Loucy (cell line): ENCODE measurements at regions not wholly inside any gene's neighbourhood (a gene's known extent, or its start where the extent isn't known, plus 50 kb on each side); places are given as distances from the start of the nearest gene placed in this dataset.
"Not testable (repeated sequence)": the region's sequence is repeated elsewhere in the genome, so short reads cannot be mapped to it uniquely, and the experiment has no call there.

ENCODE experiments used
- H2AFZ ChIP-seq: fragments of 200-600 bp; sonication (generic); 2 replicates; pipeline ENCODE4 v1.6.0; 2016; ENCODE audit warnings: antibody characterized with exemption, mild to moderate bottlenecking, low read length, moderate library complexity
- H3F3A ChIP-seq: fragments of 200-600 bp; 2 replicates; pipeline ENCODE4 v1.6.0; 2016; ENCODE audit warnings: antibody characterized with exemption, low read depth, mild to moderate bottlenecking
- H3K27me3 ChIP-seq: fragments of 200-600 bp; sonication (generic); 2 replicates; pipeline ENCODE4 v1.6.1; 2014; ENCODE audit warnings: low read length, mild to moderate bottlenecking; ENCODE audit not compliant: insufficient read depth, poor library complexity, severe bottlenecking
- H3K36me3 ChIP-seq: fragments of 200-600 bp; sonication (generic); 2 replicates; pipeline ENCODE4 v1.6.1; 2016; ENCODE audit warnings: low read length; ENCODE audit not compliant: insufficient read depth
- H3K4me1 ChIP-seq: fragments of 200-600 bp; sonication (generic); 2 replicates; pipeline ENCODE4 v1.5.1; 2014; ENCODE audit warnings: low read length, mild to moderate bottlenecking; ENCODE audit not compliant: insufficient read depth, poor library complexity, severe bottlenecking
- H3K4me2 ChIP-seq: fragments of 200-600 bp; sonication (generic); 2 replicates; pipeline ENCODE4 v1.6.0; 2014; ENCODE audit warnings: antibody characterized with exemption, low read length, low read depth, mild to moderate bottlenecking; ENCODE audit not compliant: poor library complexity, severe bottlenecking
- H3K4me3 ChIP-seq: fragments of 200-600 bp; sonication (generic); 2 replicates; pipeline ENCODE4 v1.5.1; 2014; ENCODE audit warnings: low read length, mild to moderate bottlenecking, mixed read lengths; ENCODE audit not compliant: poor library complexity, severe bottlenecking
- H3K79me2 ChIP-seq: fragments of 200-600 bp; sonication (generic); 2 replicates; pipeline ENCODE4 v1.6.1; 2014; ENCODE audit warnings: low read length; ENCODE audit not compliant: insufficient read depth
- H3K9ac ChIP-seq: fragments of 200-600 bp; sonication (generic); 2 replicates; pipeline ENCODE4 v1.6.0; 2014; ENCODE audit warnings: mild to moderate bottlenecking, low read depth, low read length, moderate library complexity; ENCODE audit not compliant: poor library complexity, severe bottlenecking
- H3K9me2 ChIP-seq: fragments of 200-600 bp; sonication (generic); replicated peaks from 2 replicates; pipeline ENCODE4 v1.6.1; 2016; ENCODE audit warnings: low read depth, low read length, mixed read lengths
- H3K9me3 ChIP-seq: fragments of 200-600 bp; sonication (generic); 2 replicates; pipeline ENCODE4 v1.6.1; 2014; ENCODE audit warnings: mild to moderate bottlenecking, antibody characterized with exemption, low read length, low read depth; ENCODE audit not compliant: insufficient read depth
- H4K20me1 ChIP-seq: fragments of 200-600 bp; sonication (generic); 2 replicates; pipeline ENCODE4 v1.6.0; 2014; ENCODE audit warnings: antibody characterized with exemption, low read length, mild to moderate bottlenecking; ENCODE audit not compliant: insufficient read depth, poor library complexity, severe bottlenecking
- CTCF ChIP-seq: fragments of 200-600 bp; sonication (generic); conservative IDR thresholded peaks from 2 replicates; pipeline ENCODE4 v1.5.1; 2014; ENCODE audit warnings: mild to moderate bottlenecking, antibody characterized with exemption, low read length
- EZH2phosphoT487 ChIP-seq: fragments of 200-600 bp; IDR thresholded peaks from 2 replicates; pipeline ENCODE4 v1.6.1; 2018; ENCODE audit warnings: antibody characterized with exemption, mild to moderate bottlenecking, moderate library complexity, borderline replicate concordance

- no peaks in the 10 kb centered on the region for H3K9me2 ChIP-seq
- no peaks in the 10 kb centered on the region for H3K79me2 ChIP-seq
- no peak overlapping the region for H2AFZ ChIP-seq
- H3F3A ChIP-seq: no peaks in the 10 kb centered on the region
- H3K4me1 ChIP-seq: no peaks in the 10 kb centered on the region
- no peaks in the 10 kb centered on the region for H3K27me3 ChIP-seq
- no peak overlapping the region for H3K9ac ChIP-seq
- no peak overlapping the region for H3K4me3 ChIP-seq
- H3K9me3 ChIP-seq: no peaks in the 10 kb centered on the region
- no peaks in the 10 kb centered on the region for H3K36me3 ChIP-seq
- H4K20me1 ChIP-seq: no peaks in the 10 kb centered on the region
- TF ChIP-seq CTCF: no peak
- no peak for TF ChIP-seq EZH2phosphoT487
- H3K4me2 ChIP-seq: no peak overlapping the region
Observed at GRCh38 chr3:82461049-82461889, 699.8 kb upstream of the GBE1 start.

- H2AFZ ChIP-seq: no peak overlapping the region
- H3K27me3 ChIP-seq: no peaks in the 10 kb centered on the region
- no peaks in the 10 kb centered on the region for H3F3A ChIP-seq
- H3K4me1 ChIP-seq: no peaks in the 10 kb centered on the region
- H3K36me3 ChIP-seq: no peaks in the 10 kb centered on the region
- H3K4me2 ChIP-seq: no peak overlapping the region
- peaks cover 4% of the 10 kb centered on the region; the same call in 1 of the 2 replicates for H3K9me3 ChIP-seq
- H3K4me3 ChIP-seq: no peak overlapping the region
- TF ChIP-seq EZH2phosphoT487: no peak
- no peak for TF ChIP-seq CTCF
- H3K9ac ChIP-seq: no peak overlapping the region
- H4K20me1 ChIP-seq: no peaks in the 10 kb centered on the region
- no peaks in the 10 kb centered on the region for H3K79me2 ChIP-seq
- H3K9me2 ChIP-seq: no peaks in the 10 kb centered on the region
Observed at GRCh38 chr3:82448320-82448719, 686.9 kb upstream of the GBE1 start.

- not testable (repeated sequence) for H3K9me2 ChIP-seq, H3K9ac ChIP-seq, H4K20me1 ChIP-seq, H3K4me3 ChIP-seq, H2AFZ ChIP-seq, H3K27me3 ChIP-seq, H3K4me1 ChIP-seq, H3F3A ChIP-seq, H3K9me3 ChIP-seq, H3K79me2 ChIP-seq, H3K36me3 ChIP-seq, H3K4me2 ChIP-seq
Observed at GRCh38 chr3:82428821-82429220, 667.4 kb upstream of the GBE1 start.

GRCh38 chr3:82424031-82424339 lies 662.5 kb upstream of the GBE1 start:
- H4K20me1 ChIP-seq: no peaks in the 10 kb centered on the region
- H3K4me3 ChIP-seq: no peak overlapping the region
- H3K4me2 ChIP-seq: no peak overlapping the region
- no peaks in the 10 kb centered on the region for H3K79me2 ChIP-seq
- H3K9ac ChIP-seq: no peak overlapping the region
- H3K9me2 ChIP-seq: no peaks in the 10 kb centered on the region
- no peak overlapping the region for H2AFZ ChIP-seq
- no peaks in the 10 kb centered on the region for H3K4me1 ChIP-seq
- no peaks in the 10 kb centered on the region for H3F3A ChIP-seq
- no peaks in the 10 kb centered on the region for H3K36me3 ChIP-seq
- no peaks in the 10 kb centered on the region for H3K27me3 ChIP-seq
- TF ChIP-seq EZH2phosphoT487 (no peak), CTCF (no peak)
- no peaks in the 10 kb centered on the region for H3K9me3 ChIP-seq
